HCT116 (cell line): ENCODE measurements at regions not wholly inside any gene's neighbourhood (a gene's known extent, or its start where the extent isn't known, plus 50 kb on each side); places are given as distances from the start of the nearest gene placed in this dataset.

Experiments used
- CBX3 ChIP-seq: IDR thresholded peaks from 2 replicates; pipeline ENCODE4 v1.6.1; 2012; ENCODE audit warnings: low read depth
- CEBPB ChIP-seq: IDR thresholded peaks from 2 replicates; pipeline ENCODE4 v1.6.1; 2012; ENCODE audit warnings: low read depth
- CTCF ChIP-seq, 3 experiments: fragments of 200-600 bp in 1 of 3; sonication (generic) in 1 of 3; IDR thresholded peaks in 2 of 3; conservative IDR thresholded peaks in 1 of 3; 2 replicates each; pipeline ENCODE4 v1.5.1; 2012 to 2017; ENCODE audit warnings: low read depth in 2 of 3, low read length in 2 of 3, antibody characterized with exemption in 1 of 3, borderline replicate concordance in 1 of 3, control low read depth in 1 of 3, mild to moderate bottlenecking in 1 of 3, mixed read lengths in 1 of 3, mixed run types in 1 of 3, moderate library complexity in 1 of 3; ENCODE audit not compliant: insufficient read depth in 1 of 3
- EGR1 ChIP-seq: IDR thresholded peaks from 2 replicates; pipeline ENCODE4 v1.6.1; 2012; ENCODE audit warnings: low read depth
- EZH2phosphoT487 ChIP-seq: fragments of 200-600 bp; IDR thresholded peaks from 2 replicates; pipeline ENCODE4 v1.6.1; 2018; ENCODE audit warnings: antibody characterized with exemption, borderline replicate concordance
- FOSL1 ChIP-seq: IDR thresholded peaks from 2 replicates; pipeline ENCODE4 v1.6.1; 2012; ENCODE audit warnings: low read depth
- RAD21 ChIP-seq: IDR thresholded peaks from 2 replicates; pipeline ENCODE4 v1.6.1; 2012; ENCODE audit warnings: low read depth, mild to moderate bottlenecking
- SIN3A ChIP-seq: IDR thresholded peaks from 2 replicates; pipeline ENCODE4 v1.6.1; 2012; ENCODE audit warnings: low read depth
- TCF7L2 ChIP-seq: IDR thresholded peaks from 2 replicates; pipeline ENCODE4 v1.7.0; 2011; ENCODE audit warnings: borderline replicate concordance, inconsistent platforms; ENCODE audit not compliant: insufficient read depth, insufficient read length; ENCODE audit errors: extremely low read depth
- YY1 ChIP-seq: IDR thresholded peaks from 2 replicates; pipeline ENCODE4 v1.6.1; 2011; ENCODE audit warnings: low read length, low read depth, moderate library complexity, mild to moderate bottlenecking; ENCODE audit not compliant: insufficient replicate concordance; ENCODE audit errors: extremely low read depth
- ZBTB33 ChIP-seq: IDR thresholded peaks from 2 replicates; pipeline ENCODE4 v1.6.1; 2011; ENCODE audit warnings: mild to moderate bottlenecking, low read length, moderate library complexity; ENCODE audit not compliant: insufficient replicate concordance; ENCODE audit errors: extremely low read depth
- ZFX ChIP-seq: fragments of 450-650 bp; IDR thresholded peaks from 2 replicates; pipeline ENCODE4 v1.6.1; 2017
- ZNF274 ChIP-seq: fragments of 200-500 bp; sonication (Bioruptor generic); IDR thresholded peaks from 2 replicates; pipeline ENCODE4 v1.6.1; 2014; ENCODE audit warnings: mild to moderate bottlenecking, low read depth, low read length, inconsistent platforms

- TF ChIP-seq ZBTB33 (no peak), CBX3 (no peak), ZNF274 (no peak), EGR1 (no peak), SIN3A (no peak), RAD21 (no peak), ZFX (no peak), CTCF (IDR thresholded peaks at IDR 0.05 in 2 of 3, conservative IDR thresholded peaks at IDR 0.05 in 1 of 3; ENCODE audit: borderline replicate concordance in 1 of 3, insufficient read depth in 1 of 3, low read depth in 2 of 3, low read length in 2 of 3) (no peak), FOSL1 (no peak), EZH2phosphoT487 (no peak), CEBPB (no peak), TCF7L2 (no peak), YY1 (no peak)
- TF ChIP-seq, all 23 proteins: peak for 0
These were observed 211.9 kb downstream of the DCAF12L2 start (continued) for GRCh38 chrX:125954236-125954635.
